ENCODE measurements at regions not wholly inside any gene's neighbourhood (a gene's known extent, or its start where the extent isn't known, plus 50 kb on each side); places are given as distances from the start of the nearest gene placed in this dataset.

DNA sequence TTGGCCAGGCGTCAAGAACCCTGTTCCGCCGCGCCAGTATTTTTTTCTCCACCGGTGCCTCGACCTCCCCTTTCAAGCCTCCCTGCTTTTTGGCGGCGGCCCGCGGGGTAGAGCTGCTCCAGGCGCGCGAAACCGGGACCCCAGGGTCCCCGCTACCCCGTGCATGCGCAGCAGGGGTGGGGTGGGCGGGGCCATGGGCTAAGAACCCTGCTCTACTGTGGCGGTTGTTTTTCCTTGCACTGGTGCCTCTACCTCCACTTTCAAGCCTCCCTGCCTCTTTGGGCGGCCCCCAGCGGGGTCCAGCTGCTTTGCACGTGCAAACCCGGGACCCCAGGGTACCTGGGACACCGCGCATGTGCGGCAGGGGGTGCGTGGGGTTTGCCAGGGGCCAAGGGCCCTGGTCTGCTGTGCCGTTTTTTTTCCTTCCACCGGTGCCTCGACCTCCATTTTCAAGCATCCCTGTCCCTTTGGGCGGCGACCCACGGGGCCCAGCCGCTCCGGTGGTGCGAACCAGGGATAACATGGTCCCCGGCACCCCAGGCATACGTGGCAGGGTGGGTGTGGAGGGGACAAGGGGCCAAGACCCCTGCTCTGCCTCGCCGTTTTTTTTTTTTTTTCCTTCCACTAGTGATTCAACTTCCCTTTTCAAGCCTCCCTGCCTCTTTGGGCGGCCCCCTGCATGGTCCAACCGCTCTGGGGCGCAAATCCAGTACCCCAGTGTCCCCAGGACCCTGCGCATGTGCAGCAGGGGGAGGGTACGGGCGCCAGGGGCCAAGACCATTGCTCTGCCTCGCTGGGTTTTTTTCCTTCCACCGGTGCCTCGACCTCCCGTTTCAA, 326.8 kb downstream of the ALG10 start:
- no peak overlapping the region for H3K4me3 ChIP-seq (ENCODE audit: low read length, poor library complexity, severe bottlenecking)
- H2AFZ ChIP-seq (ENCODE audit: low read length) = no peak overlapping the region
- H3K27me3 ChIP-seq (ENCODE audit: insufficient read depth, low read length, poor library complexity, severe bottlenecking) = no peaks in the 10 kb centered on the region
- TF ChIP-seq, protein P1, sequence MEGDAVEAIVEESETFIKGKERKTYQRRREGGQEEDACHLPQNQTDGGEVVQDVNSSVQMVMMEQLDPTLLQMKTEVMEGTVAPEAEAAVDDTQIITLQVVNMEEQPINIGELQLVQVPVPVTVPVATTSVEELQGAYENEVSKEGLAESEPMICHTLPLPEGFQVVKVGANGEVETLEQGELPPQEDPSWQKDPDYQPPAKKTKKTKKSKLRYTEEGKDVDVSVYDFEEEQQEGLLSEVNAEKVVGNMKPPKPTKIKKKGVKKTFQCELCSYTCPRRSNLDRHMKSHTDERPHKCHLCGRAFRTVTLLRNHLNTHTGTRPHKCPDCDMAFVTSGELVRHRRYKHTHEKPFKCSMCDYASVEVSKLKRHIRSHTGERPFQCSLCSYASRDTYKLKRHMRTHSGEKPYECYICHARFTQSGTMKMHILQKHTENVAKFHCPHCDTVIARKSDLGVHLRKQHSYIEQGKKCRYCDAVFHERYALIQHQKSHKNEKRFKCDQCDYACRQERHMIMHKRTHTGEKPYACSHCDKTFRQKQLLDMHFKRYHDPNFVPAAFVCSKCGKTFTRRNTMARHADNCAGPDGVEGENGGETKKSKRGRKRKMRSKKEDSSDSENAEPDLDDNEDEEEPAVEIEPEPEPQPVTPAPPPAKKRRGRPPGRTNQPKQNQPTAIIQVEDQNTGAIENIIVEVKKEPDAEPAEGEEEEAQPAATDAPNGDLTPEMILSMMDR (conservative IDR thresholded peaks at IDR 0.05; ENCODE audit: low read length) = no peak
- TF ChIP-seq EZH2phosphoT487 (IDR thresholded peaks at IDR 0.05; ENCODE audit: borderline replicate concordance) = no peak
- no peaks in the 10 kb centered on the region for H3F3A ChIP-seq (ENCODE audit: low read depth)
- peaks cover 3% of the 10 kb centered on the region; the same call in 1 of the 2 replicates for H3K9me3 ChIP-seq (ENCODE audit: insufficient read depth, low read depth, low read length)
- no peaks in the 10 kb centered on the region for H3K79me2 ChIP-seq (ENCODE audit: insufficient read depth, low read length)
- H3K9ac ChIP-seq (ENCODE audit: low read depth, low read length, poor library complexity, severe bottlenecking) = no peak overlapping the region
- no peaks in the 10 kb centered on the region for H4K20me1 ChIP-seq (ENCODE audit: insufficient read depth, low read length, poor library complexity, severe bottlenecking)
- H3K4me2 ChIP-seq (ENCODE audit: low read depth, low read length, poor library complexity, severe bottlenecking) = no peak overlapping the region
- H3K9me2 ChIP-seq (replicated peaks; ENCODE audit: low read depth, low read length) = no peaks in the 10 kb centered on the region
- H3K36me3 ChIP-seq (ENCODE audit: insufficient read depth, low read length) = no peaks in the 10 kb centered on the region
- no peaks in the 10 kb centered on the region for H3K4me1 ChIP-seq (ENCODE audit: insufficient read depth, low read length, poor library complexity, severe bottlenecking)

GRCh38 chr12:34349673-34349961, 327.3 kb downstream of the ALG10 start:
- no peak overlapping the region for H3K4me3 ChIP-seq (ENCODE audit: low read length, poor library complexity, severe bottlenecking)
- H3F3A ChIP-seq (ENCODE audit: low read depth) = no peaks in the 10 kb centered on the region
- H3K36me3 ChIP-seq (ENCODE audit: insufficient read depth, low read length) = no peaks in the 10 kb centered on the region
- no peak overlapping the region for H2AFZ ChIP-seq (ENCODE audit: low read length)
- no peaks in the 10 kb centered on the region for H3K4me1 ChIP-seq (ENCODE audit: insufficient read depth, low read length, poor library complexity, severe bottlenecking)
- H3K9me3 ChIP-seq (ENCODE audit: insufficient read depth, low read depth, low read length) = peaks cover 3% of the 10 kb centered on the region; the same call in 1 of the 2 replicates
- H3K27me3 ChIP-seq (ENCODE audit: insufficient read depth, low read length, poor library complexity, severe bottlenecking) = no peaks in the 10 kb centered on the region
- no peak overlapping the region for H3K9ac ChIP-seq (ENCODE audit: low read depth, low read length, poor library complexity, severe bottlenecking)
- no peaks in the 10 kb centered on the region for H3K9me2 ChIP-seq (replicated peaks; ENCODE audit: low read depth, low read length)
- H4K20me1 ChIP-seq (ENCODE audit: insufficient read depth, low read length, poor library complexity, severe bottlenecking) = no peaks in the 10 kb centered on the region
- H3K79me2 ChIP-seq (ENCODE audit: insufficient read depth, low read length) = no peaks in the 10 kb centered on the region
- no peak for TF ChIP-seq EZH2phosphoT487 (IDR thresholded peaks at IDR 0.05; ENCODE audit: borderline replicate concordance)
- TF ChIP-seq, protein P1 (conservative IDR thresholded peaks at IDR 0.05; ENCODE audit: low read length) = no peak
- no peak overlapping the region for H3K4me2 ChIP-seq (ENCODE audit: low read depth, low read length, poor library complexity, severe bottlenecking)

DNA sequence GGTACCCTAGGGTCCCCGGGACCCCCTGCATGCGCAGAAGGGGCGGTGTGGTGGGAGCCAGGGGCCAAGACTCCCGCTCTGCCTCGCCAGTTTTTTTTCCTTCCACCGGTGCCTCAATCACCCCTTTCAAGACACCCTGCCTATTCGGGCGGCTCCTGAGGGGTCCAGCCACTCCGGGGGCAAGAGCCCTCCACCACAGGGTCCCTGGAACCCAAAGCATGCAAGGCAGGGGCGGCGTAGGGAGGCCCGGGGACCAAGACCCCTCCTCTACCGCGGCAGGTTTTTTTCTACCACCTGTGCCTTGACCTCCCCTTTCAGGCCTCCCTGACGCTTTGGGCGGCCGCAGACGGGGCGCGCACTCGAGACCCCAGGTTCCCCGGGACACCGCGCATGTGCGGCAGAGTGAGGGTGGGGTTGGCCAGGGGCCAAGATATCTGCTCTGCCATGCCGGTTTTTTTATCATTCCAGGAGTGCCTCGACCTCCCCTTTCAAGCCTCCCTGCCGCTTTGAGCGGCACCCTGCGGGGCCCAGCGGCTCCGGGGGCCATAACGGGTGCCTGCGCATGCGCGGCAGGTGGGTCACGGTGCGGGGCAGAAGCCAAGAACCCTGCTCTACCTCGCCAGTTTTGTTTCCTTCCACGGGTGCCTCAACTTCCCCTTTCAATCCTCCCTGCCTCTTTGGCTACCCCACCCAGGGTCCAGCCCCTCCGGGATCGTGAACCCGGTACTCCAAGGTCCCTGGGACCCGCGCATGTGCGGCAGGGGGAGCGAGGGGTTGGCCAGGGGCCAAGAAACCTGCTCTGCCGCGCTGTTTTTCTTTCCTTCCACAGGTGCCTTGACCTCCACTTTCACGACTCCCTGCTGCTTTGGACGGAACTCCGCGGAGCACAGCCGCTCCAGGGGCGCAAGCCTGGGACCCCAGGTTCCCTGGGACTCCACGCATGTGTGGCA, 328.1 kb downstream of the ALG10 start:
- Histone ChIP-seq H3K4me3 (ENCODE audit: low read length, poor library complexity, severe bottlenecking) (no peak overlapping the region), H3K9me2 (replicated peaks; ENCODE audit: low read depth, low read length) (no peaks in the 10 kb centered on the region), H4K20me1 (ENCODE audit: insufficient read depth, low read length, poor library complexity, severe bottlenecking) (no peaks in the 10 kb centered on the region), H3K9me3 (ENCODE audit: insufficient read depth, low read depth, low read length) (peaks cover 3% of the 10 kb centered on the region; the same call in 1 of the 2 replicates), H3K27me3 (ENCODE audit: insufficient read depth, low read length, poor library complexity, severe bottlenecking) (no peaks in the 10 kb centered on the region), H3K9ac (ENCODE audit: low read depth, low read length, poor library complexity, severe bottlenecking) (no peak overlapping the region), H3K79me2 (ENCODE audit: insufficient read depth, low read length) (no peaks in the 10 kb centered on the region), H3K4me2 (ENCODE audit: low read depth, low read length, poor library complexity, severe bottlenecking) (no peak overlapping the region), H2AFZ (ENCODE audit: low read length) (no peak overlapping the region), H3F3A (ENCODE audit: low read depth) (no peaks in the 10 kb centered on the region), H3K4me1 (ENCODE audit: insufficient read depth, low read length, poor library complexity, severe bottlenecking) (no peaks in the 10 kb centered on the region), H3K36me3 (ENCODE audit: insufficient read depth, low read length) (no peaks in the 10 kb centered on the region)
- no peak for TF ChIP-seq EZH2phosphoT487 (IDR thresholded peaks at IDR 0.05; ENCODE audit: borderline replicate concordance)
- TF ChIP-seq, protein P1 (conservative IDR thresholded peaks at IDR 0.05; ENCODE audit: low read length) = no peak

Measured in Loucy (cell line).